ENCODE measurements at regions not wholly inside any gene's neighbourhood (a gene's known extent, or its start where the extent isn't known, plus 50 kb on each side); places are given as distances from the start of the nearest gene placed in this dataset.

DNA sequence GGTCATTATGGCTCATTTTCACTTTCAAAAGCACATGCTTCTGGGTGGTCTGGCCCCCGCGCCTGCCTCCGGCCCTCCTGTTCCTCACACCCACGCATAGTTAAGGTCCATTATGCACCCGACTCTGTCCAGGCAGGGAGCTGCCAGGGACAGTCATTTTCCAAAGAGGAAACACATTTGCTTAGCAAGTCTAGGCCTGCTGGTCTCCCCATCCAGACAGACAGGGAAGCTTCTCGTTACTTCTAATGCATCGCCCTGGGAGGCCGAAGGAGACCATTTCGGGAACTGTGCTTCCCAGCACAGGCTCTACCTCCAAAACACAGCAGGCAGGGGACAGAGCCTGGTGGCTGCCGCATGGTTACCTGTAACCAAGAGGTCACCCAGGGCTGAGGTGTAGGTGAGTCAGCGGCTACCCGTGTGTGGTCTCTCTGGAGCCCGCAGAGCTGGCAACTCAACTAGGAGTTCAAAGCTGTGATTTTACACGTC, 87.1 kb upstream of the SHANK2 start:
- TF ChIP-seq POLR2A (IDR thresholded peaks at IDR 0.05; ENCODE audit: low read length) (no peak), GATA1 (IDR thresholded peaks at IDR 0.05; ENCODE audit: low read depth, low read length) (no peak)
